IMR-90 (cell line): ENCODE measurements at regions not wholly inside any gene's neighbourhood (a gene's known extent, or its start where the extent isn't known, plus 50 kb on each side); places are given as distances from the start of the nearest gene placed in this dataset.

Source experiments
- ATAC-seq: fragments of 200-7000 bp; cut with Tn5 transposase; 2 replicates; pipeline ENCODE4 v1.9.1; 2020; ENCODE audit warnings: low read depth, mild to moderate bottlenecking, moderate library complexity
- BruUV-seq: library from RNA; stranded (reverse); fragments of 400-500 nt; replicated peaks from 2 replicates; lab custom pipeline; 2021; lab: Mats Ljungman, UMichigan
- CTCF ChIA-PET: fragments of 300-600 bp; formaldehyde crosslinking; extraction: SDS; loops from one replicate; lab custom pipeline; 2021; ENCODE audit warnings: antibody characterized with exemption; lab: Yijun Ruan, JAX
- POLR2A ChIA-PET: fragments of 300-600 bp; sonication (Branson Sonifier 250); formaldehyde crosslinking; loops from one replicate; lab custom pipeline; 2022; ENCODE audit warnings: antibody characterized with exemption; ENCODE audit not compliant: unreplicated experiment; lab: Charles Lee
- DNase-seq: peaks from one replicate; pipeline ENCODE4 v3.0.0; 2013
- H2AFZ ChIP-seq: replicated peaks from 2 replicates; pipeline ENCODE3; 2013; ENCODE audit warnings: low read length, mild to moderate bottlenecking; ENCODE audit not compliant: poor library complexity
- H2AK5ac ChIP-seq: 2 replicates; pipeline ENCODE4 v1.6.1; 2013; ENCODE audit warnings: low read depth, low read length, inconsistent platforms
- H2AK9ac ChIP-seq: replicated peaks from 2 replicates; pipeline ENCODE3; 2013; ENCODE audit warnings: mild to moderate bottlenecking, low read depth, low read length, moderate library complexity; ENCODE audit not compliant: poor library complexity
- H2BK120ac ChIP-seq: 2 replicates; pipeline ENCODE4 v1.6.1; 2013; ENCODE audit warnings: low read depth, low read length, inconsistent platforms
- H2BK15ac ChIP-seq: 3 replicates; pipeline ENCODE4 v1.6.1; 2013; ENCODE audit warnings: low read depth, low read length, inconsistent platforms
- H2BK20ac ChIP-seq: 2 replicates; pipeline ENCODE4 v1.6.1; 2013; ENCODE audit warnings: low read depth, mild to moderate bottlenecking, inconsistent platforms, low read length, moderate library complexity
- H2BK5ac ChIP-seq: 2 replicates; pipeline ENCODE4 v1.6.1; 2013; ENCODE audit warnings: mild to moderate bottlenecking, low read depth, low read length, inconsistent platforms; ENCODE audit not compliant: poor library complexity, severe bottlenecking
- H3K14ac ChIP-seq: replicated peaks from 2 replicates; pipeline ENCODE4 v1.6.1; 2013; ENCODE audit warnings: low read depth, low read length, inconsistent platforms
- H3K18ac ChIP-seq: 2 replicates; pipeline ENCODE4 v1.6.1; 2013; ENCODE audit warnings: low read depth, low read length, control low read depth
- H3K23ac ChIP-seq: 2 replicates; pipeline ENCODE4 v1.6.1; 2013; ENCODE audit warnings: low read depth, low read length, inconsistent platforms
- H3K27ac ChIP-seq: 2 replicates; pipeline ENCODE4 v1.5.1; 2013; ENCODE audit warnings: mild to moderate bottlenecking, control low read depth, low read length; ENCODE audit not compliant: insufficient read depth
- H3K27me3 ChIP-seq: 2 replicates; pipeline ENCODE4 v1.6.1; 2013; ENCODE audit warnings: low read length; ENCODE audit not compliant: control insufficient read depth, insufficient read depth
- H3K36me3 ChIP-seq: 2 replicates; pipeline ENCODE4 v1.6.1; 2013; ENCODE audit warnings: low read length, mixed read lengths; ENCODE audit not compliant: control insufficient read depth, insufficient read depth
- H3K4ac ChIP-seq: 2 replicates; pipeline ENCODE4 v1.6.1; 2013; ENCODE audit warnings: low read depth, low read length, inconsistent platforms
- H3K4me1 ChIP-seq: 2 replicates; pipeline ENCODE4 v1.6.1; 2013; ENCODE audit warnings: low read length, mixed read lengths; ENCODE audit not compliant: control insufficient read depth, insufficient read depth
- H3K4me2 ChIP-seq: 2 replicates; pipeline ENCODE4 v1.6.1; 2013; ENCODE audit warnings: low read depth, mild to moderate bottlenecking, control low read depth, low read length, moderate library complexity
- H3K4me3 ChIP-seq: 2 replicates; pipeline ENCODE4 v1.5.1; 2013; ENCODE audit warnings: low read depth, mild to moderate bottlenecking, control low read depth, low read length, moderate library complexity; ENCODE audit not compliant: insufficient read depth
- H3K56ac ChIP-seq: 2 replicates; pipeline ENCODE4 v1.6.1; 2013; ENCODE audit warnings: low read length, inconsistent platforms; ENCODE audit not compliant: insufficient read depth; ENCODE audit errors: extremely low read depth
- H3K79me1 ChIP-seq, 2 experiments: 2 replicates each; pipeline ENCODE4 v1.6.1; 2013; ENCODE audit warnings: low read length in 2 of 2, inconsistent platforms in 1 of 2, low read depth in 1 of 2
- H3K9ac ChIP-seq: 2 replicates; pipeline ENCODE4 v1.6.1; 2013; ENCODE audit warnings: low read depth, low read length, control low read depth
- H3K9me1 ChIP-seq: 2 replicates; pipeline ENCODE4 v1.6.1; 2013; ENCODE audit warnings: low read length, inconsistent platforms; ENCODE audit not compliant: insufficient read depth
- H3K9me3 ChIP-seq: 2 replicates; pipeline ENCODE4 v1.6.1; 2013; ENCODE audit warnings: low read length; ENCODE audit not compliant: control insufficient read depth, insufficient read depth
- H4K20me1 ChIP-seq: 2 replicates; pipeline ENCODE4 v1.6.1; 2013; ENCODE audit warnings: low read length, inconsistent platforms; ENCODE audit not compliant: insufficient read depth
- H4K5ac ChIP-seq: 2 replicates; pipeline ENCODE4 v1.6.1; 2013; ENCODE audit warnings: mild to moderate bottlenecking, low read depth, low read length, control low read depth
- H4K8ac ChIP-seq, 2 experiments: 2 replicates each; pipeline ENCODE4 v1.6.1; 2013; ENCODE audit warnings: low read depth in 2 of 2, low read length in 2 of 2, control low read depth in 1 of 2, inconsistent platforms in 1 of 2
- H4K91ac ChIP-seq: 2 replicates; pipeline ENCODE4 v1.6.1; 2013; ENCODE audit warnings: low read depth, low read length, inconsistent platforms; ENCODE audit not compliant: insufficient read depth
- CEBPB ChIP-seq: IDR thresholded peaks from 2 replicates; pipeline ENCODE4 v1.6.1; 2012; ENCODE audit warnings: low read depth, low read length, improper control_type of control experiment
- CTCF ChIP-seq: conservative IDR thresholded peaks from 2 replicates; pipeline ENCODE4 v1.5.1; 2012; ENCODE audit warnings: mild to moderate bottlenecking, low read depth, low read length, improper control_type of control experiment
- ELK1 ChIP-seq: fragments of 150-350 bp; IDR thresholded peaks from 2 replicates; pipeline ENCODE4 v1.6.1; 2016; ENCODE audit warnings: low read depth, mild to moderate bottlenecking, low read length, moderate library complexity, borderline replicate concordance
- SMC3 ChIP-seq: fragments of 150-350 bp; IDR thresholded peaks from 2 replicates; pipeline ENCODE4 v1.6.1; 2016; ENCODE audit warnings: low read depth, mild to moderate bottlenecking, antibody characterized with exemption, low read length, moderate library complexity
- WGBS, 2 experiments: methylation state at CpG; one replicate each; pipeline versions ENCODE4 v1.1.5 to v1.1.7; 2013; ENCODE audit warnings: missing lambda C conversion rate in 2 of 2; ENCODE audit not compliant: insufficient read length in 1 of 2; ENCODE audit errors: extremely low coverage in 2 of 2; 5-methylcytosine and 5-hydroxymethylcytosine counted together
- dilution Hi-C: fragments of 300-500 bp; cut with HindIII; formaldehyde crosslinking; loops from one replicate; pipeline ENCODE4 v1.14.3; 2018; ENCODE audit warnings: low sequenced_read_pairs; ENCODE audit not compliant: unreplicated experiment
- in situ Hi-C: fragments of 300-500 bp; cut with MboI; formaldehyde crosslinking; loops from 3 replicates; pipeline ENCODE4 v1.14.3; 2019; ENCODE audit warnings: low sequenced_read_pairs, inconsistent platforms, mixed read lengths
- intact Hi-C: fragments of 100-400 bp; cut with micrococcal nuclease; formaldehyde crosslinking; loops from 2 replicates; pipeline ENCODE4 v1.10.0; 2022

- Histone ChIP-seq H3K4me2 (no peak overlapping the region), H2BK5ac (no peak overlapping the region), H2AFZ (no peak overlapping the region), H3K9ac (no peak overlapping the region), H4K5ac (no peak overlapping the region), H3K9me3 (no peaks in the 10 kb centered on the region), H4K91ac (no peak overlapping the region), H3K23ac (no peak overlapping the region), H3K9me1 (no peaks in the 10 kb centered on the region), H3K14ac (no peak overlapping the region), H2BK15ac (no peak overlapping the region), H4K20me1 (no peaks in the 10 kb centered on the region), H3K4ac (no peak overlapping the region), H3K27ac (no peak overlapping the region), H3K56ac (no peak overlapping the region), H2BK120ac (no peak overlapping the region), H3K79me1 (no peaks in the 10 kb centered on the region), H2BK20ac (no peak overlapping the region), H3K18ac (no peak overlapping the region), H3K27me3 (no peaks in the 10 kb centered on the region), H3K4me1 (no peaks in the 10 kb centered on the region), H3K4me3 (no peak overlapping the region), H4K8ac (no peak overlapping the region), H3K36me3 (no peaks in the 10 kb centered on the region), H2AK9ac (no peak overlapping the region), H2AK5ac (no peak overlapping the region)
- no peak for ATAC-seq
- no TSS peak for BruUV-seq
- ChIA-PET POLR2A (no interaction called here), CTCF (no interaction called here)
- in situ Hi-C loops (no loop called here), intact Hi-C loops (no loop called here), dilution Hi-C loops (no loop called here)
- no peak for DNase-seq
- TF ChIP-seq CEBPB (no peak), CTCF (no peak), SMC3 (no peak), ELK1 (no peak)
- WGBS, 2 experiments = 50% methylated on average over 1 of the region's 3 CpGs; no CpG with 5 or more reads in 1 of the 2 experiments
Measured at GRCh38 chr9:81002242-81002641, 687.1 kb downstream of the TLE1 start.
